B cell (primary cell): ENCODE measurements at regions not wholly inside any gene's neighbourhood (a gene's known extent, or its start where the extent isn't known, plus 50 kb on each side); places are given as distances from the start of the nearest gene placed in this dataset.

Source experiments
- ATAC-seq: fragments of 200-7000 bp; cut with Tn5 transposase; one replicate; pipeline ENCODE4 v1.10.0; 2021; ENCODE audit warnings: low read depth, mild to moderate bottlenecking, moderate number of reproducible peaks, moderate library complexity
- CTCF ChIA-PET: fragments of 350-600 bp; sonication (Branson Sonifier 250); formaldehyde crosslinking; loops from one replicate; lab custom pipeline; 2021; ENCODE audit warnings: antibody characterized with exemption, inconsistent platforms; lab: Charles Lee
- POLR2A ChIA-PET: fragments of 350-600 bp; sonication (Branson Sonifier 250); formaldehyde crosslinking; loops from one replicate; lab custom pipeline; 2021; ENCODE audit warnings: antibody characterized with exemption; lab: Charles Lee
- DNase-seq: peaks from one replicate; pipeline ENCODE4 v3.0.0; 2013
- H2AFZ ChIP-seq: 2 replicates; pipeline ENCODE4 v1.6.1; 2012; ENCODE audit warnings: mild to moderate bottlenecking, low read depth, low read length; ENCODE audit not compliant: insufficient read depth, poor library complexity, severe bottlenecking
- H3K27ac ChIP-seq, 2 donors: 1 replicate in 1 of 2; 2 replicates in 1 of 2; pipeline ENCODE4 v1.5.1; 2012 to 2013; ENCODE audit warnings: low read length in 2 of 2, mild to moderate bottlenecking in 2 of 2, moderate library complexity in 1 of 2
- H3K27me3 ChIP-seq, 4 experiments: fragments of 200-600 bp in 1 of 4; sonication (generic) in 1 of 4; replicated peaks in 1 of 4; 1 replicate in 2 of 4; 2 replicates in 2 of 4; pipeline versions ENCODE4 v1.6.1 to v1.7.0; 2013 to 2016; ENCODE audit warnings: low read length in 3 of 4, mild to moderate bottlenecking in 2 of 4, mixed read lengths in 1 of 4, moderate library complexity in 1 of 4; ENCODE audit not compliant: insufficient read depth in 4 of 4, control insufficient read depth in 3 of 4; ENCODE audit errors: control extremely low read depth in 1 of 4
- H3K36me3 ChIP-seq, 2 experiments: replicated peaks in 1 of 2; 1 replicate in 1 of 2; 2 replicates in 1 of 2; pipeline versions ENCODE4 v1.6.1 to v1.7.1; 2013; ENCODE audit warnings: low read length in 1 of 2; ENCODE audit not compliant: insufficient read depth in 2 of 2, control insufficient read depth in 1 of 2; ENCODE audit errors: control extremely low read depth in 1 of 2, extremely low read depth in 1 of 2
- H3K4me1 ChIP-seq, 2 donors: fragments of 200-600 bp in 1 of 2; sonication (generic) in 1 of 2; 1 replicate in 1 of 2; 2 replicates in 1 of 2; pipeline versions ENCODE4 v1.5.1 to v1.6.1; 2013 to 2017; ENCODE audit warnings: low read length in 2 of 2; ENCODE audit not compliant: control insufficient read depth in 2 of 2, insufficient read depth in 2 of 2
- H3K4me2 ChIP-seq: replicated peaks from 2 replicates; pipeline ENCODE3; 2012; ENCODE audit warnings: mild to moderate bottlenecking, low read depth, low read length; ENCODE audit not compliant: poor library complexity, severe bottlenecking
- H3K4me3 ChIP-seq, 5 experiments: fragments of 200-600 bp in 1 of 5; sonication (generic) in 1 of 5; 1 replicate in 3 of 5; 2 replicates in 2 of 5; pipeline versions ENCODE4 v1.5.1 to v1.7.0; 2011 to 2016; ENCODE audit warnings: low read length in 4 of 5, mild to moderate bottlenecking in 4 of 5, low read depth in 2 of 5, control low read depth in 1 of 5, moderate library complexity in 1 of 5; ENCODE audit not compliant: insufficient read depth in 1 of 5; ENCODE audit errors: control extremely low read depth in 1 of 5, extremely low read depth in 1 of 5
- H3K79me2 ChIP-seq: fragments of 200-600 bp; sonication (generic); one replicate; pipeline ENCODE4 v1.6.0; 2016; ENCODE audit warnings: low read length; ENCODE audit not compliant: control insufficient read depth, insufficient read depth
- H3K9ac ChIP-seq: fragments of 200-600 bp; sonication (generic); 2 replicates; pipeline ENCODE4 v1.6.1; 2017; ENCODE audit warnings: mild to moderate bottlenecking, low read length, moderate library complexity
- H3K9me3 ChIP-seq, 3 donors: one replicate each; pipeline versions ENCODE4 v1.6.1 to v1.7.1; 2013; ENCODE audit warnings: low read length in 2 of 3; ENCODE audit not compliant: control insufficient read depth in 2 of 3, insufficient read depth in 1 of 3; ENCODE audit errors: control extremely low read depth in 1 of 3
- H4K20me1 ChIP-seq: 2 replicates; pipeline ENCODE4 v1.6.0; 2012; ENCODE audit warnings: mild to moderate bottlenecking, low read length; ENCODE audit not compliant: insufficient read depth, control insufficient read depth, poor library complexity, severe bottlenecking
- H3K27ac Mint-ChIP-seq: one replicate; pipeline ENCODE4 v1.8.0; 2021; ENCODE audit warnings: mixed read lengths
- H3K27me3 Mint-ChIP-seq: one replicate; pipeline ENCODE4 v1.8.0; 2021; ENCODE audit warnings: mixed read lengths
- H3K4me1 Mint-ChIP-seq: one replicate; pipeline ENCODE4 v1.8.0; 2021; ENCODE audit warnings: mixed read lengths
- H3K4me3 Mint-ChIP-seq: one replicate; pipeline ENCODE4 v1.8.0; 2021; ENCODE audit warnings: mixed read lengths
- H3K9me3 Mint-ChIP-seq: one replicate; pipeline ENCODE4 v1.8.0; 2022; ENCODE audit warnings: mixed read lengths; ENCODE audit not compliant: insufficient read depth
- EZH2 ChIP-seq: IDR thresholded peaks from 2 replicates; pipeline ENCODE4 v1.6.1; 2012; ENCODE audit warnings: borderline replicate concordance, low read depth, mild to moderate bottlenecking, moderate library complexity, low read length; ENCODE audit not compliant: insufficient read depth, poor library complexity, severe bottlenecking
- WGBS: methylation state at CpG from one replicate; pipeline ENCODE4 v1.1.5; 2013; ENCODE audit warnings: missing lambda C conversion rate; ENCODE audit not compliant: insufficient coverage; 5-methylcytosine and 5-hydroxymethylcytosine counted together
- intact Hi-C: fragments of 100-400 bp; cut with micrococcal nuclease; formaldehyde crosslinking; loops from one replicate; pipeline ENCODE4 v1.10.0; 2022
- TF ChIP-seq, protein P1 (sequence below): fragments of 200-600 bp; IDR thresholded peaks from one replicate; pipeline ENCODE4 v1.8.0; 2022; ENCODE audit warnings: antibody characterized with exemption, mild to moderate bottlenecking

DNA sequence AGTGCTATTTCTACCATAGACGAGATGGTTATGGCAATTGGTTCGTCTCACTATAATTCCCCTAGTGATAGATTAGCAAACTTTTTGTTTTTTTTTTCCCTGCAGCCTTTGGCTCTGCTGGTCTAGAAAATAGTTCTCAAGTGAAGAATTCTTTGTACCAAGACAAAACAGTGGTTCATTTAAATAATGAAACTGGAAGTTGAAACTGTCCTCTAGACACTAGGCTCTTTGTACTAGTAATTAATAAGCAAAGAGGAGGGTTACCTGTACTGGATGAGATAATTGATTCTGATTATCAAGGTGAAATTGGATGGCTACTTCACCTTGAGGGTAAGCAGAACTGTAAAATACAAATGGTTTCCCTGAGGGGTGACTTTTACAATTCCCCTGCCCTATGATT lies 156.9 kb upstream of the DCC start:
- no peaks in the 10 kb centered on the region for H3K27me3 Mint-ChIP-seq
- no peak for ATAC-seq

DNA sequence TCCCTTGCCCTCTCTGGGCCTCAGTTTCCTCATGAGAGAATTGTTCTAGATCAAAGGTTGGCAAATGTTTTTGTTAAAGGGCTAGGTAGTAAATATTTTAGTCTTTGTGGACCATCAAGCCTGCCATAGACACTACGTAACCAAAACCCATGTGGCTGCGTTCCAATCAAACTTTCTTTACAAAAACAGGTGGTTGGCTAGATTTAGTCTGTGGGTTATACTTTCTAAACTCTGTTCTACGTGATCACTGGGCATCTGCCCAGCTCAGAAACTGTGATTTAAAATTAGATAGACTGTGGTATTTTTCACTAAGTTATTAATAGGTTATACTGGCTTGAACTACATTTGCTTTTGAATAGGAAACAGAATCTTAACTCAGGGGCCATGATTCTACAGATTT lies 149.8 kb upstream of the DCC start:
- Histone ChIP-seq H3K36me3 (no peaks in the 10 kb centered on the region), H4K20me1 (no peaks in the 10 kb centered on the region), H3K79me2 (no peaks in the 10 kb centered on the region), H3K9me3 (no peaks in the 10 kb centered on the region), H3K4me2 (no peak overlapping the region), H3K4me1 (no peaks in the 10 kb centered on the region), H3K27ac (no peak overlapping the region), H3K27me3 (no peaks in the 10 kb centered on the region), H3K9ac (no peak overlapping the region), H2AFZ (no peak overlapping the region), H3K4me3 (no peak overlapping the region)
- POLR2A ChIA-PET = no interaction called here
- ATAC-seq (no peak), DNase-seq (no peak)
- H3K9me3 Mint-ChIP-seq = no peaks in the 10 kb centered on the region
- TF ChIP-seq, protein P1, sequence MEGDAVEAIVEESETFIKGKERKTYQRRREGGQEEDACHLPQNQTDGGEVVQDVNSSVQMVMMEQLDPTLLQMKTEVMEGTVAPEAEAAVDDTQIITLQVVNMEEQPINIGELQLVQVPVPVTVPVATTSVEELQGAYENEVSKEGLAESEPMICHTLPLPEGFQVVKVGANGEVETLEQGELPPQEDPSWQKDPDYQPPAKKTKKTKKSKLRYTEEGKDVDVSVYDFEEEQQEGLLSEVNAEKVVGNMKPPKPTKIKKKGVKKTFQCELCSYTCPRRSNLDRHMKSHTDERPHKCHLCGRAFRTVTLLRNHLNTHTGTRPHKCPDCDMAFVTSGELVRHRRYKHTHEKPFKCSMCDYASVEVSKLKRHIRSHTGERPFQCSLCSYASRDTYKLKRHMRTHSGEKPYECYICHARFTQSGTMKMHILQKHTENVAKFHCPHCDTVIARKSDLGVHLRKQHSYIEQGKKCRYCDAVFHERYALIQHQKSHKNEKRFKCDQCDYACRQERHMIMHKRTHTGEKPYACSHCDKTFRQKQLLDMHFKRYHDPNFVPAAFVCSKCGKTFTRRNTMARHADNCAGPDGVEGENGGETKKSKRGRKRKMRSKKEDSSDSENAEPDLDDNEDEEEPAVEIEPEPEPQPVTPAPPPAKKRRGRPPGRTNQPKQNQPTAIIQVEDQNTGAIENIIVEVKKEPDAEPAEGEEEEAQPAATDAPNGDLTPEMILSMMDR = no peak
- no peak for TF ChIP-seq EZH2
- H3K4me1 Mint-ChIP-seq = no peaks in the 10 kb centered on the region
- no peak overlapping the region for H3K4me3 Mint-ChIP-seq
- CTCF ChIA-PET = no interaction called here
- no CpG with 5 or more reads among the region's 3 CpGs for WGBS
- no peaks in the 10 kb centered on the region for H3K27me3 Mint-ChIP-seq
- no peak overlapping the region for H3K27ac Mint-ChIP-seq
- intact Hi-C loops = loop anchor here (10.0 kb wide), 1 partner anchor 55 kb away; no protein-coding TSS in a partner anchor

More for the DNA sequence above, 156.9 kb upstream of the DCC start:
- Mint-ChIP-seq H3K4me1 (no peaks in the 10 kb centered on the region), H3K4me3 (no peak overlapping the region), H3K9me3 (peaks cover 6% of the 10 kb centered on the region), H3K27ac (no peak overlapping the region)
- Histone ChIP-seq H3K4me3 (no peak overlapping the region), H3K4me1 (no peaks in the 10 kb centered on the region), H3K36me3 (no peaks in the 10 kb centered on the region), H3K27me3 (no peaks in the 10 kb centered on the region), H3K4me2 (no peak overlapping the region), H4K20me1 (no peaks in the 10 kb centered on the region), H3K79me2 (no peaks in the 10 kb centered on the region), H3K9ac (no peak overlapping the region), H3K27ac (no peak overlapping the region), H2AFZ (no peak overlapping the region), H3K9me3 (no peaks in the 10 kb centered on the region)
- POLR2A ChIA-PET = no interaction called here
- intact Hi-C loops = no loop called here
- no CpG with 5 or more reads among the region's 2 CpGs for WGBS
- TF ChIP-seq, protein P1 = no peak
- TF ChIP-seq EZH2 = no peak
- CTCF ChIA-PET = no interaction called here
- no peak for DNase-seq
